Neural cell (in vitro differentiated cells): ENCODE measurements at regions not wholly inside any gene's neighbourhood (a gene's known extent, or its start where the extent isn't known, plus 50 kb on each side); places are given as distances from the start of the nearest gene placed in this dataset.

ENCODE experiments used
- H2AFZ ChIP-seq: fragments of 200-600, 300-800 bp; sonication (generic), shearing (Covaris generic); 2 replicates; pipeline ENCODE4 v1.6.0; 2014; ENCODE audit warnings: low read depth, mild to moderate bottlenecking, antibody characterized with exemption, low read length, moderate library complexity
- H3F3A ChIP-seq: fragments of 200-600 bp; shearing (Covaris generic); 2 replicates; pipeline ENCODE4 v1.6.1; 2016; ENCODE audit warnings: mild to moderate bottlenecking, moderate library complexity, mixed read lengths, antibody characterized with exemption, low read length; ENCODE audit not compliant: insufficient read depth, poor library complexity, severe bottlenecking
- H3K27ac ChIP-seq: fragments of 200-600, 300-800 bp; sonication (generic), shearing (Covaris generic); 2 replicates; pipeline ENCODE4 v1.5.1; 2014; ENCODE audit warnings: mild to moderate bottlenecking, low read length, moderate library complexity
- H3K27me3 ChIP-seq: fragments of 300-800, 200-600 bp; sonication (generic), shearing (Covaris generic); 2 replicates; pipeline ENCODE4 v1.6.0; 2014; ENCODE audit warnings: mild to moderate bottlenecking, low read depth, low read length, moderate library complexity; ENCODE audit not compliant: insufficient read depth
- H3K36me3 ChIP-seq: fragments of 300-800, 200-600 bp; sonication (generic), shearing (Covaris generic); 2 replicates; pipeline ENCODE4 v1.5.1; 2014; ENCODE audit warnings: mild to moderate bottlenecking, antibody characterized with exemption, low read length, moderate library complexity; ENCODE audit not compliant: insufficient read depth
- H3K4me2 ChIP-seq: fragments of 300-800, 200-600 bp; sonication (generic), shearing (Covaris generic); 2 replicates; pipeline ENCODE4 v1.6.0; 2014; ENCODE audit warnings: mild to moderate bottlenecking, low read length
- H3K4me3 ChIP-seq: fragments of 300-800, 200-600 bp; sonication (generic), shearing (Covaris generic); 2 replicates; pipeline ENCODE4 v1.5.1; 2014; ENCODE audit warnings: mild to moderate bottlenecking, low read length, moderate library complexity
- H3K79me2 ChIP-seq: fragments of 200-600 bp; shearing (Covaris generic); replicated peaks from 2 replicates; pipeline ENCODE4 v1.6.0; 2014; ENCODE audit warnings: mild to moderate bottlenecking, low read length, moderate library complexity; ENCODE audit not compliant: insufficient read depth
- H3K9ac ChIP-seq: fragments of 300-800, 200-600 bp; sonication (generic), shearing (Covaris generic); 2 replicates; pipeline ENCODE4 v1.6.1; 2016; ENCODE audit warnings: mild to moderate bottlenecking, low read length, mixed read lengths
- H3K9me2 ChIP-seq: fragments of 200-600 bp; shearing (Covaris generic); 2 replicates; pipeline ENCODE4 v1.6.1; 2016; ENCODE audit warnings: mild to moderate bottlenecking, low read length, mixed read lengths; ENCODE audit not compliant: insufficient read depth
- H3K9me3 ChIP-seq: fragments of 200-600, 300-800 bp; sonication (generic), shearing (Covaris generic); 2 replicates; pipeline ENCODE4 v1.6.1; 2016; ENCODE audit warnings: mild to moderate bottlenecking, mixed run types, low read length, moderate library complexity, mixed read lengths
- H4K20me1 ChIP-seq: fragments of 200-600 bp; shearing (Covaris generic); 2 replicates; pipeline ENCODE4 v1.6.1; 2016; ENCODE audit warnings: mild to moderate bottlenecking, mixed run types; ENCODE audit not compliant: insufficient read depth
- CTCF ChIP-seq: fragments of 450-650 bp; IDR thresholded peaks from 2 replicates; pipeline ENCODE4 v1.5.1; 2014; ENCODE audit warnings: antibody characterized with exemption, mild to moderate bottlenecking, moderate library complexity; ENCODE audit not compliant: poor library complexity, severe bottlenecking
- EP300 ChIP-seq: fragments of 450-650 bp; conservative IDR thresholded peaks from 2 replicates; pipeline ENCODE4 v1.6.1; 2014; ENCODE audit warnings: antibody characterized with exemption, mild to moderate bottlenecking, moderate library complexity; ENCODE audit not compliant: poor library complexity, severe bottlenecking
- EZH2 ChIP-seq: fragments of 200-600, 300-800 bp; shearing (Covaris generic), sonication (generic); IDR thresholded peaks from 2 replicates; pipeline ENCODE4 v1.6.1; 2014; ENCODE audit warnings: antibody characterized with exemption, low read length, borderline replicate concordance, mild to moderate bottlenecking; ENCODE audit not compliant: insufficient read depth, poor library complexity, severe bottlenecking
- MXI1 ChIP-seq: fragments of 450-650 bp; conservative IDR thresholded peaks from 2 replicates; pipeline ENCODE4 v1.6.1; 2014; ENCODE audit warnings: antibody characterized with exemption, mild to moderate bottlenecking; ENCODE audit not compliant: poor library complexity, severe bottlenecking
- POLR2AphosphoS5 ChIP-seq: IDR thresholded peaks from 2 replicates; pipeline ENCODE4 v1.6.1; 2012
- RAD21 ChIP-seq: fragments of 450-650 bp; conservative IDR thresholded peaks from 2 replicates; pipeline ENCODE4 v1.6.1; 2014; ENCODE audit warnings: antibody characterized with exemption, mild to moderate bottlenecking, moderate library complexity
- REST ChIP-seq: IDR thresholded peaks from 2 replicates; pipeline ENCODE4 v1.6.1; 2012; ENCODE audit warnings: borderline replicate concordance
- SMC3 ChIP-seq: fragments of 450-650 bp; conservative IDR thresholded peaks from 2 replicates; pipeline ENCODE4 v1.6.1; 2014; ENCODE audit warnings: antibody characterized with exemption, mild to moderate bottlenecking, moderate library complexity; ENCODE audit not compliant: poor library complexity
- TAF1 ChIP-seq: IDR thresholded peaks from 2 replicates; pipeline ENCODE4 v1.6.1; 2012; ENCODE audit warnings: low read depth

- Histone ChIP-seq H3K4me3 (no peak overlapping the region), H3F3A (no peaks in the 10 kb centered on the region), H3K4me2 (no peak overlapping the region), H3K27ac (no peak overlapping the region), H3K9me2 (no peaks in the 10 kb centered on the region), H3K27me3 (no peaks in the 10 kb centered on the region), H4K20me1 (no peaks in the 10 kb centered on the region), H3K9ac (no peak overlapping the region), H2AFZ (no peak overlapping the region), H3K36me3 (no peaks in the 10 kb centered on the region), H3K79me2 (no peaks in the 10 kb centered on the region), H3K9me3 (no peaks in the 10 kb centered on the region)
- TF ChIP-seq REST (no peak), MXI1 (no peak), TAF1 (no peak), EP300 (no peak), EZH2 (no peak), SMC3 (no peak), RAD21 (no peak), CTCF (no peak), POLR2AphosphoS5 (no peak)
Observed at GRCh38 chr5:74966141-74967026, 86.0 kb downstream of the GCNT4 start.

GRCh38 chr5:74963407-74963806 lies 89.0 kb downstream of the GCNT4 start:
- TF ChIP-seq TAF1 (no peak), CTCF (no peak), MXI1 (no peak), REST (no peak), EP300 (no peak), POLR2AphosphoS5 (no peak), SMC3 (no peak), EZH2 (no peak), RAD21 (no peak)

More at GRCh38 chr5:74963407-74963806, 89.0 kb downstream of the GCNT4 start:
- Histone ChIP-seq H2AFZ (no peak overlapping the region), H3K79me2 (no peaks in the 10 kb centered on the region), H3K9ac (no peak overlapping the region), H3F3A (no peaks in the 10 kb centered on the region), H3K9me3 (no peaks in the 10 kb centered on the region), H3K4me2 (no peak overlapping the region), H3K27me3 (no peaks in the 10 kb centered on the region), H3K4me3 (no peak overlapping the region), H3K9me2 (no peaks in the 10 kb centered on the region), H3K27ac (no peak overlapping the region), H4K20me1 (no peaks in the 10 kb centered on the region), H3K36me3 (no peaks in the 10 kb centered on the region)
